Liver (tissue), 8 donors: ENCODE measurements at regions not wholly inside any gene's neighbourhood (a gene's known extent, or its start where the extent isn't known, plus 50 kb on each side); places are given as distances from the start of the nearest gene placed in this dataset.
"Not testable (repeated sequence)": the region's sequence is repeated elsewhere in the genome, so short reads cannot be mapped to it uniquely, and the experiment has no call there.

Source experiments
- DNase-seq: peaks from one replicate; pipeline ENCODE4 v3.0.0-alpha.2; 2017; ENCODE audit warnings: low spot score
- H3K27ac ChIP-seq, 2 donors: one replicate each; pipeline ENCODE4 v1.7.0; 2013; ENCODE audit warnings: inconsistent platforms in 2 of 2, low read length in 2 of 2, control low read depth in 1 of 2, low read depth in 1 of 2, mild to moderate bottlenecking in 1 of 2
- H3K27me3 ChIP-seq, 4 donors: one replicate each; pipeline versions ENCODE4 v1.6.1 to v1.7.0; 2013; ENCODE audit warnings: low read length in 3 of 4, inconsistent platforms in 1 of 4, mild to moderate bottlenecking in 1 of 4, moderate library complexity in 1 of 4; ENCODE audit not compliant: control insufficient read depth in 4 of 4, insufficient read depth in 4 of 4
- H3K36me3 ChIP-seq, 4 donors: one replicate each; pipeline versions ENCODE4 v1.6.1 to v1.7.0; 2013; ENCODE audit warnings: low read length in 3 of 4, mild to moderate bottlenecking in 3 of 4, low read depth in 1 of 4, moderate library complexity in 1 of 4; ENCODE audit not compliant: control insufficient read depth in 4 of 4, insufficient read depth in 3 of 4
- H3K4me1 ChIP-seq, 4 donors: one replicate each; pipeline versions ENCODE4 v1.6.1 to v1.7.0; 2013; ENCODE audit warnings: low read length in 3 of 4, mild to moderate bottlenecking in 3 of 4, moderate library complexity in 1 of 4; ENCODE audit not compliant: control insufficient read depth in 4 of 4, insufficient read depth in 4 of 4
- H3K4me3 ChIP-seq, 3 donors: one replicate each; pipeline versions ENCODE4 v1.6.1 to v1.7.0; 2013; ENCODE audit warnings: low read length in 3 of 3, control low read depth in 1 of 3, low read depth in 1 of 3, mild to moderate bottlenecking in 1 of 3
- H3K9ac ChIP-seq, 2 donors: one replicate each; pipeline ENCODE4 v1.7.0; 2013; ENCODE audit warnings: low read length in 2 of 2, mild to moderate bottlenecking in 2 of 2, moderate library complexity in 2 of 2, control low read depth in 1 of 2, low read depth in 1 of 2
- H3K9me3 ChIP-seq, 4 donors: one replicate each; pipeline versions ENCODE4 v1.6.1 to v1.7.0; 2013; ENCODE audit warnings: low read length in 3 of 4; ENCODE audit not compliant: control insufficient read depth in 4 of 4
- ATF3 ChIP-seq: IDR thresholded peaks from 2 replicates; pipeline ENCODE4 v1.6.1; 2016; ENCODE audit warnings: antibody characterized with exemption
- CTCF ChIP-seq: fragments of 150-350 bp; IDR thresholded peaks from 2 replicates; pipeline ENCODE4 v1.5.1; 2017; ENCODE audit warnings: improper control_type of control experiment, low read depth, low read length; ENCODE audit not compliant: missing input control
- EGR1 ChIP-seq, 2 donors: IDR thresholded peaks; 2 replicates each; pipeline ENCODE4 v1.6.1; 2016 to 2018; ENCODE audit warnings: antibody characterized with exemption in 2 of 2, low read depth in 2 of 2
- FOXA1 ChIP-seq: IDR thresholded peaks from 2 replicates; pipeline ENCODE4 v1.6.1; 2016; ENCODE audit warnings: antibody characterized with exemption
- FOXA2 ChIP-seq: IDR thresholded peaks from 2 replicates; pipeline ENCODE4 v1.6.1; 2016; ENCODE audit warnings: antibody characterized with exemption
- GABPA ChIP-seq, 2 donors: IDR thresholded peaks in 1 of 2; conservative IDR thresholded peaks in 1 of 2; 2 replicates each; pipeline ENCODE4 v1.6.1; 2016; ENCODE audit warnings: antibody characterized with exemption in 2 of 2, mild to moderate bottlenecking in 1 of 2, moderate library complexity in 1 of 2
- HNF4A ChIP-seq, 2 donors: conservative IDR thresholded peaks; 2 replicates each; pipeline ENCODE4 v1.6.1; 2016; ENCODE audit warnings: antibody characterized with exemption in 2 of 2, mild to moderate bottlenecking in 2 of 2
- HNF4G ChIP-seq: IDR thresholded peaks from 2 replicates; pipeline ENCODE4 v1.6.1; 2016; ENCODE audit warnings: antibody characterized with exemption
- JUND ChIP-seq, 2 donors: IDR thresholded peaks; 2 replicates each; pipeline ENCODE4 v1.6.1; 2016; ENCODE audit warnings: antibody characterized with exemption in 2 of 2
- MAX ChIP-seq: IDR thresholded peaks from 2 replicates; pipeline ENCODE4 v1.6.1; 2016; ENCODE audit warnings: antibody characterized with exemption
- NR2F2 ChIP-seq: IDR thresholded peaks from 2 replicates; pipeline ENCODE4 v1.6.1; 2016; ENCODE audit warnings: antibody characterized with exemption
- RAD21 ChIP-seq, 2 donors: IDR thresholded peaks; 2 replicates each; pipeline ENCODE4 v1.6.1; 2016; ENCODE audit warnings: antibody characterized with exemption in 2 of 2, mild to moderate bottlenecking in 2 of 2
- RXRA ChIP-seq, 2 donors: IDR thresholded peaks; 2 replicates each; pipeline ENCODE4 v1.6.1; 2017 to 2018; ENCODE audit warnings: antibody characterized with exemption in 2 of 2, mild to moderate bottlenecking in 1 of 2
- SP1 ChIP-seq: IDR thresholded peaks from 2 replicates; pipeline ENCODE4 v1.6.1; 2018; ENCODE audit warnings: antibody characterized with exemption, mild to moderate bottlenecking
- TAF1 ChIP-seq: conservative IDR thresholded peaks from 2 replicates; pipeline ENCODE4 v1.6.1; 2016; ENCODE audit warnings: antibody characterized with exemption, mild to moderate bottlenecking
- YY1 ChIP-seq: IDR thresholded peaks from 2 replicates; pipeline ENCODE4 v1.6.1; 2016; ENCODE audit warnings: antibody characterized with exemption, mild to moderate bottlenecking
- ZBTB33 ChIP-seq: IDR thresholded peaks from 2 replicates; pipeline ENCODE4 v1.6.1; 2016; ENCODE audit warnings: antibody characterized with exemption
- WGBS: extraction: QIAGEN DNeasy Blood & Tissue Kit; methylation state at CpG from one replicate; pipeline ENCODE4 v1.1.7; 2013; 5-methylcytosine and 5-hydroxymethylcytosine counted together
- TF ChIP-seq, protein P1 (sequence below): IDR thresholded peaks from 2 replicates; pipeline ENCODE4 v1.6.1; 2016; ENCODE audit warnings: antibody characterized with exemption, mild to moderate bottlenecking
- donor health status: healthy.
- donor health status: healthy.
- donor health status: healthy.
- donor health status: healthy.
- donor health status: healthy.

DNA sequence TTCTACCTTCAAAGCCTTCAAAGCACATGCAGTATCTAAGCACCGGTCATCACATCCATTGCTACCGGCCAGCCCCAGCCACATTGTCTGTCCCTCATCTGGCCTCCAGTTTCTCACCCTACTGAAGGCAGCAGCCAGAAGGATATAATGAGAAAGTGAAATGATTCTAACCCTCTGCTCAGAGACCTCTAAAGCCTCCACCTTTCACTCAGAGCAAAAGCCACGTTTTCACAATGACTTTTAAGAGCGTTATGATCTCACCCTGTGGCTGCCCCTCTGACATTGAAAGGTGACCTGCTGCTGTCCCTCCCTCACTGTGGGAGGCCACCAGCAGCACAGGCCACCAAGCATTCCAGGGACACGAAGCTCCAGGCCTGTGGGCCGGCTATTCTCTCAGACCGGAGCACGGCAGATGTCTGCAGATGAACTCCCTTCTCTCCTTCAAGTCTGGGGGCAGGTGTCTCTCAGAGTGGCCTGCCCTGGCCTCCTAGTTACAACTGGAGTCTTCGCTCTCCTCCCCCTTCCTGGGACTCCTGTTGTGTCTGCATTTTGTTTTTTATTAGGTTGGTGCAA, 94.9 kb upstream of the EEPD1 start (continued):
- no peak for TF ChIP-seq YY1
- no peak for TF ChIP-seq EGR1 (IDR thresholded peaks at IDR 0.05; ENCODE audit: low read depth in 2 of 2)

GRCh38 chr7:36060388-36060787, 92.7 kb upstream of the EEPD1 start:
- H3K27ac ChIP-seq, H3K9ac ChIP-seq, H3K36me3 ChIP-seq, DNase-seq, H3K4me3 ChIP-seq, H3K9me3 ChIP-seq, H3K27me3 ChIP-seq, H3K4me1 ChIP-seq: not testable (repeated sequence)
- 91% methylated on average over 11 of the region's 11 CpGs for WGBS

- Histone ChIP-seq H3K9me3 (no peaks in the 10 kb centered on the region), H3K27me3 (no peaks in the 10 kb centered on the region), H3K27ac (no peak overlapping the region), H3K9ac (no peak overlapping the region), H3K36me3 (no peaks in the 10 kb centered on the region), H3K4me3 (no peak overlapping the region), H3K4me1 (peaks cover 0 to 8% (median 3%) of the 10 kb centered on the region in 4 donors)
- 88% methylated on average over 4 of the region's 4 CpGs for WGBS
- TF ChIP-seq SP1 (no peak), MAX (no peak), FOXA2 (no peak), CTCF (no peak), TAF1 (no peak), EGR1 (IDR thresholded peaks at IDR 0.05; ENCODE audit: low read depth in 2 of 2) (no peak), HNF4G (no peak), YY1 (no peak), ZBTB33 (no peak), NR2F2 (no peak), FOXA1 (no peak), RAD21 (IDR thresholded peaks at IDR 0.05) (no peak), JUND (IDR thresholded peaks at IDR 0.05) (no peak), RXRA (IDR thresholded peaks at IDR 0.05) (no peak), ATF3 (no peak), HNF4A (conservative IDR thresholded peaks at IDR 0.05) (no peak), GABPA (IDR thresholded peaks at IDR 0.05 in 1 of 2, conservative IDR thresholded peaks at IDR 0.05 in 1 of 2) (no peak)
- TF ChIP-seq, protein P1, sequence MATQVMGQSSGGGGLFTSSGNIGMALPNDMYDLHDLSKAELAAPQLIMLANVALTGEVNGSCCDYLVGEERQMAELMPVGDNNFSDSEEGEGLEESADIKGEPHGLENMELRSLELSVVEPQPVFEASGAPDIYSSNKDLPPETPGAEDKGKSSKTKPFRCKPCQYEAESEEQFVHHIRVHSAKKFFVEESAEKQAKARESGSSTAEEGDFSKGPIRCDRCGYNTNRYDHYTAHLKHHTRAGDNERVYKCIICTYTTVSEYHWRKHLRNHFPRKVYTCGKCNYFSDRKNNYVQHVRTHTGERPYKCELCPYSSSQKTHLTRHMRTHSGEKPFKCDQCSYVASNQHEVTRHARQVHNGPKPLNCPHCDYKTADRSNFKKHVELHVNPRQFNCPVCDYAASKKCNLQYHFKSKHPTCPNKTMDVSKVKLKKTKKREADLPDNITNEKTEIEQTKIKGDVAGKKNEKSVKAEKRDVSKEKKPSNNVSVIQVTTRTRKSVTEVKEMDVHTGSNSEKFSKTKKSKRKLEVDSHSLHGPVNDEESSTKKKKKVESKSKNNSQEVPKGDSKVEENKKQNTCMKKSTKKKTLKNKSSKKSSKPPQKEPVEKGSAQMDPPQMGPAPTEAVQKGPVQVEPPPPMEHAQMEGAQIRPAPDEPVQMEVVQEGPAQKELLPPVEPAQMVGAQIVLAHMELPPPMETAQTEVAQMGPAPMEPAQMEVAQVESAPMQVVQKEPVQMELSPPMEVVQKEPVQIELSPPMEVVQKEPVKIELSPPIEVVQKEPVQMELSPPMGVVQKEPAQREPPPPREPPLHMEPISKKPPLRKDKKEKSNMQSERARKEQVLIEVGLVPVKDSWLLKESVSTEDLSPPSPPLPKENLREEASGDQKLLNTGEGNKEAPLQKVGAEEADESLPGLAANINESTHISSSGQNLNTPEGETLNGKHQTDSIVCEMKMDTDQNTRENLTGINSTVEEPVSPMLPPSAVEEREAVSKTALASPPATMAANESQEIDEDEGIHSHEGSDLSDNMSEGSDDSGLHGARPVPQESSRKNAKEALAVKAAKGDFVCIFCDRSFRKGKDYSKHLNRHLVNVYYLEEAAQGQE: no peak
- no peak for DNase-seq
Measured at GRCh38 chr7:36062154-36062815, 90.8 kb upstream of the EEPD1 start.
